Skeletal muscle tissue (tissue), 3 donors: ENCODE measurements at regions not wholly inside any gene's neighbourhood (a gene's known extent, or its start where the extent isn't known, plus 50 kb on each side); places are given as distances from the start of the nearest gene placed in this dataset.

Experiments
- H3K27ac ChIP-seq: one replicate; pipeline ENCODE4 v1.7.0; 2013; ENCODE audit warnings: mild to moderate bottlenecking, low read depth, low read length, inconsistent platforms
- H3K27me3 ChIP-seq, 3 donors: one replicate each; pipeline ENCODE4 v1.7.0; 2013; ENCODE audit warnings: low read length in 3 of 3; ENCODE audit not compliant: control insufficient read depth in 3 of 3, insufficient read depth in 3 of 3
- H3K36me3 ChIP-seq, 3 donors: one replicate each; pipeline ENCODE4 v1.7.0; 2013; ENCODE audit warnings: low read length in 3 of 3; ENCODE audit not compliant: control insufficient read depth in 3 of 3, insufficient read depth in 3 of 3
- H3K4me1 ChIP-seq, 3 donors: one replicate each; pipeline ENCODE4 v1.7.0; 2013; ENCODE audit warnings: low read length in 3 of 3, mild to moderate bottlenecking in 3 of 3; ENCODE audit not compliant: control insufficient read depth in 3 of 3, insufficient read depth in 3 of 3
- H3K4me3 ChIP-seq, 3 donors: one replicate each; pipeline ENCODE4 v1.7.0; 2013; ENCODE audit warnings: low read length in 3 of 3
- H3K9ac ChIP-seq, 3 donors: one replicate each; pipeline ENCODE4 v1.7.0; 2013; ENCODE audit warnings: low read length in 3 of 3, mild to moderate bottlenecking in 3 of 3, moderate library complexity in 2 of 3, low read depth in 1 of 3
- H3K9me3 ChIP-seq, 3 donors: one replicate each; pipeline ENCODE4 v1.7.0; 2013; ENCODE audit warnings: low read length in 3 of 3; ENCODE audit not compliant: control insufficient read depth in 3 of 3
- donor health status: Osteomylitis.

GRCh38 chr6:120129228-120129627 lies 779.7 kb upstream of the MAN1A1 start:
- no peak overlapping the region for H3K9ac ChIP-seq
- no peak overlapping the region for H3K27ac ChIP-seq
- no peaks in the 10 kb centered on the region for H3K9me3 ChIP-seq
- no peaks in the 10 kb centered on the region for H3K4me1 ChIP-seq
- H3K27me3 ChIP-seq = no peaks in the 10 kb centered on the region
- H3K36me3 ChIP-seq = no peaks in the 10 kb centered on the region
- H3K4me3 ChIP-seq = no peak overlapping the region

- no peaks in the 10 kb centered on the region for H3K9me3 ChIP-seq
- no peaks in the 10 kb centered on the region for H3K36me3 ChIP-seq
- no peaks in the 10 kb centered on the region for H3K4me1 ChIP-seq
- H3K9ac ChIP-seq = no peak overlapping the region
- H3K27ac ChIP-seq = no peak overlapping the region
- no peak overlapping the region for H3K4me3 ChIP-seq
- H3K27me3 ChIP-seq = no peaks in the 10 kb centered on the region
These were observed 772.8 kb upstream of the MAN1A1 start for GRCh38 chr6:120122401-120122800.

- Histone ChIP-seq H3K27ac (no peak overlapping the region), H3K4me1 (no peaks in the 10 kb centered on the region), H3K27me3 (no peaks in the 10 kb centered on the region), H3K36me3 (no peaks in the 10 kb centered on the region), H3K9ac (no peak overlapping the region), H3K9me3 (no peaks in the 10 kb centered on the region), H3K4me3 (no peak overlapping the region)
These were observed 766.8 kb upstream of the MAN1A1 start for GRCh38 chr6:120116343-120116742.

GRCh38 chr6:120112980-120113379 lies 763.4 kb upstream of the MAN1A1 start:
- Histone ChIP-seq H3K4me1 (no peaks in the 10 kb centered on the region), H3K36me3 (no peaks in the 10 kb centered on the region), H3K27me3 (no peaks in the 10 kb centered on the region), H3K9ac (no peak overlapping the region), H3K9me3 (no peaks in the 10 kb centered on the region), H3K4me3 (no peak overlapping the region), H3K27ac (no peak overlapping the region)

GRCh38 chr6:120111001-120111400 lies 761.4 kb upstream of the MAN1A1 start:
- no peak overlapping the region for H3K4me3 ChIP-seq
- no peaks in the 10 kb centered on the region for H3K9me3 ChIP-seq
- no peak overlapping the region for H3K27ac ChIP-seq
- no peak overlapping the region for H3K9ac ChIP-seq
- no peaks in the 10 kb centered on the region for H3K4me1 ChIP-seq
- H3K27me3 ChIP-seq = no peaks in the 10 kb centered on the region
- H3K36me3 ChIP-seq = no peaks in the 10 kb centered on the region

- Histone ChIP-seq H3K36me3 (no peaks in the 10 kb centered on the region), H3K4me1 (no peaks in the 10 kb centered on the region), H3K9ac (no peak overlapping the region), H3K27ac (no peak overlapping the region), H3K4me3 (no peak overlapping the region), H3K9me3 (no peaks in the 10 kb centered on the region), H3K27me3 (no peaks in the 10 kb centered on the region)
These were observed 758.7 kb upstream of the MAN1A1 start for GRCh38 chr6:120108061-120108795.

GRCh38 chr6:120103618-120104017 lies 754.1 kb upstream of the MAN1A1 start:
- Histone ChIP-seq H3K27me3 (no peaks in the 10 kb centered on the region), H3K27ac (no peak overlapping the region), H3K4me1 (no peaks in the 10 kb centered on the region), H3K36me3 (no peaks in the 10 kb centered on the region), H3K9ac (no peak overlapping the region), H3K4me3 (no peak overlapping the region), H3K9me3 (no peaks in the 10 kb centered on the region)

- Histone ChIP-seq H3K4me1 (no peaks in the 10 kb centered on the region), H3K27me3 (no peaks in the 10 kb centered on the region), H3K9me3 (no peaks in the 10 kb centered on the region), H3K9ac (no peak overlapping the region), H3K27ac (no peak overlapping the region), H3K36me3 (no peaks in the 10 kb centered on the region), H3K4me3 (no peak overlapping the region)
These were observed 747.2 kb upstream of the MAN1A1 start for GRCh38 chr6:120096696-120097260.

GRCh38 chr6:120083186-120083585 lies 733.6 kb upstream of the MAN1A1 start:
- H3K4me3 ChIP-seq = no peak overlapping the region
- H3K27me3 ChIP-seq = no peaks in the 10 kb centered on the region
- no peak overlapping the region for H3K9ac ChIP-seq
- no peak overlapping the region for H3K27ac ChIP-seq
- no peaks in the 10 kb centered on the region for H3K4me1 ChIP-seq
- no peaks in the 10 kb centered on the region for H3K36me3 ChIP-seq
- H3K9me3 ChIP-seq = peaks cover 0 to 2% (median 0%) of the 10 kb centered on the region in 3 donors

- Histone ChIP-seq H3K27me3 (no peaks in the 10 kb centered on the region), H3K4me3 (no peak overlapping the region), H3K36me3 (no peaks in the 10 kb centered on the region), H3K4me1 (no peaks in the 10 kb centered on the region), H3K27ac (no peak overlapping the region), H3K9ac (no peak overlapping the region), H3K9me3 (no peaks in the 10 kb centered on the region)
These were observed 727.9 kb upstream of the MAN1A1 start for GRCh38 chr6:120077489-120077888.
